ENCODE measurements at regions not wholly inside any gene's neighbourhood (a gene's known extent, or its start where the extent isn't known, plus 50 kb on each side); places are given as distances from the start of the nearest gene placed in this dataset.

GRCh38 chr15:66986951-66987350 lies 78.5 kb upstream of the SMAD3 start:
- peaks cover 0 to 3% (median 0%) of the 10 kb centered on the region in 3 donors for H3K36me3 ChIP-seq (ENCODE audit: control insufficient read depth in 2 of 3, insufficient read depth in 3 of 3, low read length in 3 of 3)
- no peaks in the 10 kb centered on the region for H3K4me1 ChIP-seq (ENCODE audit: control insufficient read depth in 2 of 3, insufficient read depth in 2 of 3, low read depth in 1 of 3, low read length in 3 of 3)
- intact Hi-C loops (cut with DNase I): no loop called here
- no peak overlapping the region for H3K4me3 ChIP-seq (ENCODE audit: low read length in 3 of 3)
- TF ChIP-seq, protein P1, sequence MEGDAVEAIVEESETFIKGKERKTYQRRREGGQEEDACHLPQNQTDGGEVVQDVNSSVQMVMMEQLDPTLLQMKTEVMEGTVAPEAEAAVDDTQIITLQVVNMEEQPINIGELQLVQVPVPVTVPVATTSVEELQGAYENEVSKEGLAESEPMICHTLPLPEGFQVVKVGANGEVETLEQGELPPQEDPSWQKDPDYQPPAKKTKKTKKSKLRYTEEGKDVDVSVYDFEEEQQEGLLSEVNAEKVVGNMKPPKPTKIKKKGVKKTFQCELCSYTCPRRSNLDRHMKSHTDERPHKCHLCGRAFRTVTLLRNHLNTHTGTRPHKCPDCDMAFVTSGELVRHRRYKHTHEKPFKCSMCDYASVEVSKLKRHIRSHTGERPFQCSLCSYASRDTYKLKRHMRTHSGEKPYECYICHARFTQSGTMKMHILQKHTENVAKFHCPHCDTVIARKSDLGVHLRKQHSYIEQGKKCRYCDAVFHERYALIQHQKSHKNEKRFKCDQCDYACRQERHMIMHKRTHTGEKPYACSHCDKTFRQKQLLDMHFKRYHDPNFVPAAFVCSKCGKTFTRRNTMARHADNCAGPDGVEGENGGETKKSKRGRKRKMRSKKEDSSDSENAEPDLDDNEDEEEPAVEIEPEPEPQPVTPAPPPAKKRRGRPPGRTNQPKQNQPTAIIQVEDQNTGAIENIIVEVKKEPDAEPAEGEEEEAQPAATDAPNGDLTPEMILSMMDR (IDR thresholded peaks at IDR 0.05; ENCODE audit: borderline replicate concordance, extremely low read depth, insufficient read depth): no peak
- no peak overlapping the region for H3K27ac ChIP-seq (ENCODE audit: low read depth in 2 of 2, low read length in 2 of 2)
- no peaks in the 10 kb centered on the region for H3K9me3 ChIP-seq (ENCODE audit: control insufficient read depth in 2 of 3, insufficient read depth in 1 of 3, low read length in 3 of 3)
- no peak for FAIRE-seq
- no peaks in the 10 kb centered on the region for H3K27me3 ChIP-seq (ENCODE audit: control insufficient read depth, insufficient read depth, low read length)
- no peak for DNase-seq
- no peak overlapping the region for H3K9ac ChIP-seq (ENCODE audit: low read length in 3 of 3)

DNA sequence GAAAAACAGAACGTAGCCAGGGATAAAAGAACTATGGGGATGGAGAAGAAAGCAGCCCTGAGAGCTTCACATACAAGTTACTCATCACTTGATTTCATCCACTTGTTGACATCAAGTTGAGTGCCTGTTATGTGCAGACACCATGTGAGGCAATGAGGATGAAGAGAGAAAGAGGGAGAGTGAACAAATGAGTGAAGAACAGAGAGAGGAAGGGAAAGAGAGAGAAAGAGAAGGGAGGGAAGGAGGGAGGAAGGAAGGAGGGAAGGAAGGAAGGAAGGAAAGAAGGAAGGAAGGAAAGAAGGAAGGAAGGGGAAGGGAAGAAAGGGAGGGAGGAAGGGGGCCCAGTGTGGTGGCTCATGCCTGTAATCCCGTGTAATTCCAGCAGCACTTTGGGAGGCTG lies 72.3 kb upstream of the SMAD3 start:
- no peaks in the 10 kb centered on the region for H3K27me3 ChIP-seq (ENCODE audit: control insufficient read depth, insufficient read depth, low read length)
- no peaks in the 10 kb centered on the region for H3K4me1 ChIP-seq (ENCODE audit: control insufficient read depth in 2 of 3, insufficient read depth in 2 of 3, low read depth in 1 of 3, low read length in 3 of 3)
- TF ChIP-seq, protein P1 (IDR thresholded peaks at IDR 0.05; ENCODE audit: borderline replicate concordance, extremely low read depth, insufficient read depth): no peak
- intact Hi-C loops (cut with DNase I): no loop called here
- DNase-seq (no peak), FAIRE-seq (no peak)
- H3K36me3 ChIP-seq (ENCODE audit: control insufficient read depth in 2 of 3, insufficient read depth in 3 of 3, low read length in 3 of 3): no peaks in the 10 kb centered on the region
- H3K4me3 ChIP-seq (ENCODE audit: low read length in 3 of 3): no peak overlapping the region
- H3K9me3 ChIP-seq (ENCODE audit: control insufficient read depth in 2 of 3, insufficient read depth in 1 of 3, low read length in 3 of 3): no peaks in the 10 kb centered on the region
- H3K27ac ChIP-seq (ENCODE audit: low read depth in 2 of 2, low read length in 2 of 2): no peak overlapping the region
- H3K9ac ChIP-seq (ENCODE audit: low read length in 3 of 3): no peak overlapping the region

- Histone ChIP-seq H3K9me3 (ENCODE audit: control insufficient read depth in 2 of 3, insufficient read depth in 1 of 3, low read length in 3 of 3) (no peaks in the 10 kb centered on the region), H3K4me1 (ENCODE audit: control insufficient read depth in 2 of 3, insufficient read depth in 2 of 3, low read depth in 1 of 3, low read length in 3 of 3) (no peaks in the 10 kb centered on the region), H3K4me3 (ENCODE audit: low read length in 3 of 3) (no peak overlapping the region), H3K36me3 (ENCODE audit: control insufficient read depth in 2 of 3, insufficient read depth in 3 of 3, low read length in 3 of 3) (no peaks in the 10 kb centered on the region), H3K27me3 (ENCODE audit: control insufficient read depth, insufficient read depth, low read length) (no peaks in the 10 kb centered on the region), H3K9ac (ENCODE audit: low read length in 3 of 3) (no peak overlapping the region), H3K27ac (ENCODE audit: low read depth in 2 of 2, low read length in 2 of 2) (no peak overlapping the region)
- DNase-seq (peak in 1 of 5 donors; percentile 32), FAIRE-seq (no peak)
- intact Hi-C loops (cut with DNase I): no loop called here
- TF ChIP-seq, protein P1 (IDR thresholded peaks at IDR 0.05; ENCODE audit: borderline replicate concordance, extremely low read depth, insufficient read depth): no peak
Measured at GRCh38 chr15:66993874-66994696, 71.3 kb upstream of the SMAD3 start.
